A549 (cell line): ENCODE measurements at regions not wholly inside any gene's neighbourhood (a gene's known extent, or its start where the extent isn't known, plus 50 kb on each side); places are given as distances from the start of the nearest gene placed in this dataset.

Experiments
- POLR2A ChIP-seq: IDR thresholded peaks from 2 replicates; pipeline ENCODE4 v1.6.1; 2012; ENCODE audit warnings: mild to moderate bottlenecking, low read length
- RAD21 ChIP-seq, 2 experiments: fragments of >200 bp in 1 of 2; sonication (Bioruptor Twin) in 1 of 2; formaldehyde crosslinking in 1 of 2; IDR thresholded peaks in 1 of 2; conservative IDR thresholded peaks in 1 of 2; 2 replicates in 1 of 2; 3 replicates in 1 of 2; pipeline ENCODE4 v1.6.1; 2012 to 2018; ENCODE audit warnings: inconsistent platforms in 1 of 2
- TF ChIP-seq, protein P1 (sequence below): IDR thresholded peaks from 2 replicates; pipeline ENCODE4 v1.6.1; 2012

DNA sequence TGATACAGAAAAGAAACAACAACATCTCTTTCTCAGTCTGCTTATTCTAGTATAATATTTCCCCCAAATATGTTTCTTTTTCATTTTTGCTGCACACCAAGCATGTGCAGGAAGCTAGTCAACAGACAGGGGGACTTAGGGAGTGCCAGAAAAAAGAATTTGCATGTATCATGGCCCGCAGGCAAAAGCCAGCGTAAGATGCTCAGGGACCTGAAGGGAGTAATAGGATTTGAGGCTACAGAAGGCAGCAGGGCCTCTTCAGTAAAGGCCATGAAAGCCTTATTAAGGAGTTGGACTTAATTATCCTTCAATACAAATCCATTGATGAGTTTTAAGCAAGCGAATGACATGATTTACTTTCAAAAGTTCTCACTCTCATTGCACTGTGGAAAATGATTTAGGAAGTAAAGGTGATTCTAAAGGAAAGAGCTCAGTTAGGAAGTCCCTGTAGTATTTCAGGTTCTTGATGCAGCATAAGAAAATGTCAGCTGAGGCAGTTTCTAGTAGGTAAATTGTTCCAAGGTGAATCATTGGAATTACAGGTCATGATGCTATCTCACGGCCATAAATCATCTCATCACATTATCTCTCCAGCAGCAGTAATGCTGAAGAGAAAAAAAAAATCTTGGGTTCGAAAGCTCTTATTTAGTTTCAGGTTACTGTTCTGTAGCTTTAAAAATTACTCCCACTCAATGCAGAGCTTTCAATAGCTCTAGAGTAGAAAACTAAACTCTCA lies 94.8 kb downstream of the PTCHD4 start:
- TF ChIP-seq POLR2A = no peak
- no peak for TF ChIP-seq RAD21 (conservative IDR thresholded peaks at IDR 0.05 in 1 of 2, IDR thresholded peaks at IDR 0.05 in 1 of 2)
- TF ChIP-seq, protein P1, sequence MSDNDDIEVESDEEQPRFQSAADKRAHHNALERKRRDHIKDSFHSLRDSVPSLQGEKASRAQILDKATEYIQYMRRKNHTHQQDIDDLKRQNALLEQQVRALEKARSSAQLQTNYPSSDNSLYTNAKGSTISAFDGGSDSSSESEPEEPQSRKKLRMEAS = no peak
